ENCODE measurements at regions not wholly inside any gene's neighbourhood (a gene's known extent, or its start where the extent isn't known, plus 50 kb on each side); places are given as distances from the start of the nearest gene placed in this dataset.

- DNase-seq (ENCODE audit: low read depth in 2 of 2) = no peak
Observed at GRCh38 chr4:129672941-129673340, 577.0 kb downstream of the C4orf33 start.

GRCh38 chr4:129675036-129675435, 579.1 kb downstream of the C4orf33 start:
- DNase-seq (ENCODE audit: low read depth in 2 of 2) = no peak

GRCh38 chr4:129676934-129677333, 581.0 kb downstream of the C4orf33 start:
- no peak for DNase-seq (ENCODE audit: low read depth in 2 of 2)

- no peak for DNase-seq (ENCODE audit: low read depth in 2 of 2)
Observed at GRCh38 chr4:129682586-129682985, 586.6 kb downstream of the C4orf33 start.

- DNase-seq (ENCODE audit: low read depth in 2 of 2) = no peak
Observed at GRCh38 chr4:129707949-129708348, 612.0 kb downstream of the C4orf33 start.

GRCh38 chr4:129708784-129709183, 612.8 kb downstream of the C4orf33 start:
- DNase-seq (ENCODE audit: low read depth in 2 of 2) = no peak

GRCh38 chr4:129738175-129738574, 642.2 kb downstream of the C4orf33 start:
- DNase-seq (ENCODE audit: low read depth in 2 of 2) = no peak

- DNase-seq (ENCODE audit: low read depth in 2 of 2) = no peak
Observed at GRCh38 chr4:129747756-129748155, 651.8 kb downstream of the C4orf33 start.

- DNase-seq (ENCODE audit: low read depth in 2 of 2) = no peak
Observed at GRCh38 chr4:129748991-129749390, 653.0 kb downstream of the C4orf33 start.

GRCh38 chr4:129751646-129752045, 655.7 kb downstream of the C4orf33 start:
- no peak for DNase-seq (ENCODE audit: low read depth in 2 of 2)

- no peak for DNase-seq (ENCODE audit: low read depth in 2 of 2)
Observed at GRCh38 chr4:129783596-129783995, 687.6 kb downstream of the C4orf33 start.

GRCh38 chr4:129788486-129788885, 692.5 kb downstream of the C4orf33 start:
- no peak for DNase-seq (ENCODE audit: low read depth in 2 of 2)

- no peak for DNase-seq (ENCODE audit: low read depth in 2 of 2)
Observed at GRCh38 chr4:129804461-129804981, 708.6 kb downstream of the C4orf33 start.

GRCh38 chr4:129806986-129807385, 711.0 kb downstream of the C4orf33 start:
- DNase-seq (ENCODE audit: low read depth in 2 of 2) = no peak

- DNase-seq (ENCODE audit: low read depth in 2 of 2) = no peak
Observed at GRCh38 chr4:129808242-129808641, 712.3 kb downstream of the C4orf33 start.

- DNase-seq (ENCODE audit: low read depth in 2 of 2) = no peak
Observed at GRCh38 chr4:129821073-129821472, 725.1 kb downstream of the C4orf33 start.

GRCh38 chr4:129821963-129822362, 726.0 kb downstream of the C4orf33 start:
- DNase-seq (ENCODE audit: low read depth in 2 of 2) = peak in 1 of 2 donors; percentile 7

GRCh38 chr4:129822701-129823100, 726.7 kb downstream of the C4orf33 start:
- DNase-seq (ENCODE audit: low read depth in 2 of 2) = peak in 1 of 2 donors; percentile 59

- DNase-seq (ENCODE audit: low read depth in 2 of 2) = no peak
Observed at GRCh38 chr4:129823105-129823504, 727.2 kb downstream of the C4orf33 start.

GRCh38 chr4:129829373-129829772, 733.4 kb downstream of the C4orf33 start:
- DNase-seq (ENCODE audit: low read depth in 2 of 2) = no peak

GRCh38 chr4:129839687-129840086, 743.7 kb downstream of the C4orf33 start:
- DNase-seq (ENCODE audit: low read depth in 2 of 2) = no peak

GRCh38 chr4:129842096-129842495, 746.1 kb downstream of the C4orf33 start:
- DNase-seq (ENCODE audit: low read depth in 2 of 2) = no peak

GRCh38 chr4:129852434-129852833, 756.5 kb downstream of the C4orf33 start:
- DNase-seq (ENCODE audit: low read depth in 2 of 2) = no peak

Data from lung microvascular endothelial cell (primary cell).